ENCODE measurements at regions not wholly inside any gene's neighbourhood (a gene's known extent, or its start where the extent isn't known, plus 50 kb on each side); places are given as distances from the start of the nearest gene placed in this dataset.

GRCh38 chr9:10764481-10764880 is 151.7 kb upstream of the PTPRD start:
- TF ChIP-seq TARDBP (IDR thresholded peaks at IDR 0.05) (no peak), SP1 (IDR thresholded peaks at IDR 0.05) (no peak), FOXA1 (IDR thresholded peaks at IDR 0.05) (no peak), ZNF384 (IDR thresholded peaks at IDR 0.05) (no peak), NFRKB (IDR thresholded peaks at IDR 0.05) (no peak), ARNT (IDR thresholded peaks at IDR 0.05) (no peak), FOXK2 (IDR thresholded peaks at IDR 0.05) (no peak), BHLHE40 (IDR thresholded peaks at IDR 0.05; ENCODE audit: borderline replicate concordance) (no peak), HDGF (IDR thresholded peaks at IDR 0.05; ENCODE audit: borderline replicate concordance) (no peak), LEF1 (IDR thresholded peaks at IDR 0.05; ENCODE audit: borderline replicate concordance) (no peak), PKNOX1 (IDR thresholded peaks at IDR 0.05) (no peak), FOXM1 (IDR thresholded peaks at IDR 0.05; ENCODE audit: borderline replicate concordance) (no peak), SUZ12 (IDR thresholded peaks at IDR 0.05) (no peak), ELF4 (IDR thresholded peaks at IDR 0.05) (no peak)
